ENCODE measurements at regions not wholly inside any gene's neighbourhood (a gene's known extent, or its start where the extent isn't known, plus 50 kb on each side); places are given as distances from the start of the nearest gene placed in this dataset.
"Not testable (repeated sequence)": the region's sequence is repeated elsewhere in the genome, so short reads cannot be mapped to it uniquely, and the experiment has no call there.

- H3K36me3 ChIP-seq = no peaks in the 10 kb centered on the region
- H3K27me3 ChIP-seq = no peaks in the 10 kb centered on the region
- H3K4me1 ChIP-seq = no peaks in the 10 kb centered on the region
- no peak for DNase-seq
- H3K4me3 ChIP-seq (replicated peaks in 1 of 3) = no peak overlapping the region
- no peaks in the 10 kb centered on the region for H3K9me3 ChIP-seq
- H3K27ac ChIP-seq = no peak overlapping the region
- intact Hi-C loops (cut with DNase I) = no loop called here
- no peak for TF ChIP-seq CTCF (IDR thresholded peaks at IDR 0.05)
- TF ChIP-seq POLR2A (IDR thresholded peaks at IDR 0.05) = no peak
- WGBS, 2 donors = 55 to 59% methylated on average over 3 of the region's 3 CpGs
Measured at GRCh38 chr9:91011891-91012290, 210.3 kb downstream of the SYK start.

GRCh38 chr9:91012933-91013841 lies 211.6 kb downstream of the SYK start:
- Histone ChIP-seq H3K27ac (no peak overlapping the region), H3K9me3 (no peaks in the 10 kb centered on the region), H3K27me3 (no peaks in the 10 kb centered on the region), H3K4me1 (no peaks in the 10 kb centered on the region), H3K36me3 (no peaks in the 10 kb centered on the region), H3K4me3 (replicated peaks in 1 of 3) (no peak overlapping the region)
- WGBS, 2 donors = 88 to 94% methylated on average over 6 of the region's 6 CpGs
- TF ChIP-seq CTCF (IDR thresholded peaks at IDR 0.05) (no peak), POLR2A (IDR thresholded peaks at IDR 0.05) (no peak)
- no peak for DNase-seq
- intact Hi-C loops (cut with DNase I) = no loop called here

- DNase-seq = no peak
- no peaks in the 10 kb centered on the region for H3K36me3 ChIP-seq
- intact Hi-C loops (cut with DNase I) = no loop called here
- no peak overlapping the region for H3K27ac ChIP-seq
- H3K4me3 ChIP-seq (replicated peaks in 1 of 3) = no peak overlapping the region
- no peaks in the 10 kb centered on the region for H3K9me3 ChIP-seq
- no peaks in the 10 kb centered on the region for H3K4me1 ChIP-seq
- 80% methylated on average over 6 of the region's 6 CpGs for WGBS, 2 donors
- TF ChIP-seq POLR2A (IDR thresholded peaks at IDR 0.05) (no peak), CTCF (IDR thresholded peaks at IDR 0.05) (no peak)
- H3K27me3 ChIP-seq = no peaks in the 10 kb centered on the region
Measured at GRCh38 chr9:91017245-91017644, 215.6 kb downstream of the SYK start.

GRCh38 chr9:91019871-91020270 lies 218.3 kb downstream of the SYK start:
- H3K36me3 ChIP-seq; H3K4me1 ChIP-seq; H3K9me3 ChIP-seq; H3K27ac ChIP-seq; H3K4me3 ChIP-seq (replicated peaks in 1 of 3); intact Hi-C loops (cut with DNase I); H3K27me3 ChIP-seq; DNase-seq: not testable (repeated sequence)
- WGBS, 2 donors = 92 to 96% methylated on average over 1 of the region's 1 CpG

DNA sequence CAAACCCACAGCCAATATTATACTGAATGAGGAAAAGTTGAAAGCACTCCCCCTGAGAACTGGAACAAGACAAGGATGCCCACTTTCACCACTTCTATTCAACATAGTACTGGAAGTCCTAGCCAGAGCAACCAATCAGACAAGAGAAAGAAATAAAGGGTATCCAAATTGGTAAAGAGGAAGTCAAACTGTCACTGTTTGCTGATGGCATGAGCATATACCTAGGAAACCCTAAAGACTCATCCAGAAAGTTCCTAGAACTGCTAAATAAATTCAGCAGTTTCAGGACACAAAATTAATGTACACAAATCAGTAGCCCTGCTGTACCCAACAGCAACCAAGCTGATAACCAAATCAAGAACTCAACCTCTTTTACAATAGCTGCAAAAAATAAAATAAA lies 220.0 kb downstream of the SYK start:
- DNase-seq; H3K4me3 ChIP-seq (replicated peaks in 1 of 3); H3K27me3 ChIP-seq; intact Hi-C loops (cut with DNase I); H3K27ac ChIP-seq; H3K4me1 ChIP-seq; H3K9me3 ChIP-seq; H3K36me3 ChIP-seq: not testable (repeated sequence)

GRCh38 chr9:91023741-91024140 lies 222.1 kb downstream of the SYK start:
- H3K9me3 ChIP-seq = no peaks in the 10 kb centered on the region
- no peak overlapping the region for H3K4me3 ChIP-seq (replicated peaks in 1 of 3)
- H3K36me3 ChIP-seq = no peaks in the 10 kb centered on the region
- no peaks in the 10 kb centered on the region for H3K4me1 ChIP-seq
- no peak overlapping the region for H3K27ac ChIP-seq
- intact Hi-C loops (cut with DNase I) = no loop called here
- TF ChIP-seq POLR2A (IDR thresholded peaks at IDR 0.05) (no peak), CTCF (IDR thresholded peaks at IDR 0.05) (no peak)
- 83 to 92% methylated on average over 5 of the region's 5 CpGs for WGBS, 2 donors
- H3K27me3 ChIP-seq = no peaks in the 10 kb centered on the region
- no peak for DNase-seq
